Neural cell (in vitro differentiated cells): ENCODE measurements at regions not wholly inside any gene's neighbourhood (a gene's known extent, or its start where the extent isn't known, plus 50 kb on each side); places are given as distances from the start of the nearest gene placed in this dataset.

ENCODE experiments used
- H2AFZ ChIP-seq: fragments of 200-600, 300-800 bp; sonication (generic), shearing (Covaris generic); 2 replicates; pipeline ENCODE4 v1.6.0; 2014; ENCODE audit warnings: low read depth, mild to moderate bottlenecking, antibody characterized with exemption, low read length, moderate library complexity
- H3F3A ChIP-seq: fragments of 200-600 bp; shearing (Covaris generic); 2 replicates; pipeline ENCODE4 v1.6.1; 2016; ENCODE audit warnings: mild to moderate bottlenecking, moderate library complexity, mixed read lengths, antibody characterized with exemption, low read length; ENCODE audit not compliant: insufficient read depth, poor library complexity, severe bottlenecking
- H3K27ac ChIP-seq: fragments of 200-600, 300-800 bp; sonication (generic), shearing (Covaris generic); 2 replicates; pipeline ENCODE4 v1.5.1; 2014; ENCODE audit warnings: mild to moderate bottlenecking, low read length, moderate library complexity
- H3K27me3 ChIP-seq: fragments of 300-800, 200-600 bp; sonication (generic), shearing (Covaris generic); 2 replicates; pipeline ENCODE4 v1.6.0; 2014; ENCODE audit warnings: mild to moderate bottlenecking, low read depth, low read length, moderate library complexity; ENCODE audit not compliant: insufficient read depth
- H3K36me3 ChIP-seq: fragments of 300-800, 200-600 bp; sonication (generic), shearing (Covaris generic); 2 replicates; pipeline ENCODE4 v1.5.1; 2014; ENCODE audit warnings: mild to moderate bottlenecking, antibody characterized with exemption, low read length, moderate library complexity; ENCODE audit not compliant: insufficient read depth
- H3K4me2 ChIP-seq: fragments of 300-800, 200-600 bp; sonication (generic), shearing (Covaris generic); 2 replicates; pipeline ENCODE4 v1.6.0; 2014; ENCODE audit warnings: mild to moderate bottlenecking, low read length
- H3K4me3 ChIP-seq: fragments of 300-800, 200-600 bp; sonication (generic), shearing (Covaris generic); 2 replicates; pipeline ENCODE4 v1.5.1; 2014; ENCODE audit warnings: mild to moderate bottlenecking, low read length, moderate library complexity
- H3K79me2 ChIP-seq: fragments of 200-600 bp; shearing (Covaris generic); replicated peaks from 2 replicates; pipeline ENCODE4 v1.6.0; 2014; ENCODE audit warnings: mild to moderate bottlenecking, low read length, moderate library complexity; ENCODE audit not compliant: insufficient read depth
- H3K9ac ChIP-seq: fragments of 300-800, 200-600 bp; sonication (generic), shearing (Covaris generic); 2 replicates; pipeline ENCODE4 v1.6.1; 2016; ENCODE audit warnings: mild to moderate bottlenecking, low read length, mixed read lengths
- H3K9me2 ChIP-seq: fragments of 200-600 bp; shearing (Covaris generic); 2 replicates; pipeline ENCODE4 v1.6.1; 2016; ENCODE audit warnings: mild to moderate bottlenecking, low read length, mixed read lengths; ENCODE audit not compliant: insufficient read depth
- H3K9me3 ChIP-seq: fragments of 200-600, 300-800 bp; sonication (generic), shearing (Covaris generic); 2 replicates; pipeline ENCODE4 v1.6.1; 2016; ENCODE audit warnings: mild to moderate bottlenecking, mixed run types, low read length, moderate library complexity, mixed read lengths
- H4K20me1 ChIP-seq: fragments of 200-600 bp; shearing (Covaris generic); 2 replicates; pipeline ENCODE4 v1.6.1; 2016; ENCODE audit warnings: mild to moderate bottlenecking, mixed run types; ENCODE audit not compliant: insufficient read depth
- CTCF ChIP-seq: fragments of 450-650 bp; IDR thresholded peaks from 2 replicates; pipeline ENCODE4 v1.5.1; 2014; ENCODE audit warnings: antibody characterized with exemption, mild to moderate bottlenecking, moderate library complexity; ENCODE audit not compliant: poor library complexity, severe bottlenecking
- EP300 ChIP-seq: fragments of 450-650 bp; conservative IDR thresholded peaks from 2 replicates; pipeline ENCODE4 v1.6.1; 2014; ENCODE audit warnings: antibody characterized with exemption, mild to moderate bottlenecking, moderate library complexity; ENCODE audit not compliant: poor library complexity, severe bottlenecking
- EZH2 ChIP-seq: fragments of 200-600, 300-800 bp; shearing (Covaris generic), sonication (generic); IDR thresholded peaks from 2 replicates; pipeline ENCODE4 v1.6.1; 2014; ENCODE audit warnings: antibody characterized with exemption, low read length, borderline replicate concordance, mild to moderate bottlenecking; ENCODE audit not compliant: insufficient read depth, poor library complexity, severe bottlenecking
- MXI1 ChIP-seq: fragments of 450-650 bp; conservative IDR thresholded peaks from 2 replicates; pipeline ENCODE4 v1.6.1; 2014; ENCODE audit warnings: antibody characterized with exemption, mild to moderate bottlenecking; ENCODE audit not compliant: poor library complexity, severe bottlenecking
- POLR2AphosphoS5 ChIP-seq: IDR thresholded peaks from 2 replicates; pipeline ENCODE4 v1.6.1; 2012
- RAD21 ChIP-seq: fragments of 450-650 bp; conservative IDR thresholded peaks from 2 replicates; pipeline ENCODE4 v1.6.1; 2014; ENCODE audit warnings: antibody characterized with exemption, mild to moderate bottlenecking, moderate library complexity
- REST ChIP-seq: IDR thresholded peaks from 2 replicates; pipeline ENCODE4 v1.6.1; 2012; ENCODE audit warnings: borderline replicate concordance
- SMC3 ChIP-seq: fragments of 450-650 bp; conservative IDR thresholded peaks from 2 replicates; pipeline ENCODE4 v1.6.1; 2014; ENCODE audit warnings: antibody characterized with exemption, mild to moderate bottlenecking, moderate library complexity; ENCODE audit not compliant: poor library complexity
- TAF1 ChIP-seq: IDR thresholded peaks from 2 replicates; pipeline ENCODE4 v1.6.1; 2012; ENCODE audit warnings: low read depth

- H2AFZ ChIP-seq: no peak overlapping the region
- no peak overlapping the region for H3K4me3 ChIP-seq
- no peak for TF ChIP-seq CTCF
- TF ChIP-seq POLR2AphosphoS5: no peak
- no peak for TF ChIP-seq SMC3
- TF ChIP-seq RAD21: no peak
- TF ChIP-seq EZH2: no peak
- no peak for TF ChIP-seq EP300
- TF ChIP-seq TAF1: no peak
- no peak for TF ChIP-seq REST
- no peak for TF ChIP-seq MXI1
- H3K4me2 ChIP-seq: no peak overlapping the region
- H3K27me3 ChIP-seq: no peaks in the 10 kb centered on the region
- H3F3A ChIP-seq: no peaks in the 10 kb centered on the region
- no peak overlapping the region for H3K9ac ChIP-seq
- H3K36me3 ChIP-seq: no peaks in the 10 kb centered on the region
- H3K79me2 ChIP-seq: no peaks in the 10 kb centered on the region
- no peak overlapping the region for H3K27ac ChIP-seq
- no peaks in the 10 kb centered on the region for H3K9me2 ChIP-seq
- no peaks in the 10 kb centered on the region for H4K20me1 ChIP-seq
- no peaks in the 10 kb centered on the region for H3K9me3 ChIP-seq
Observed at GRCh38 chr2:156155319-156155718, 177.2 kb downstream of the NR4A2 start.

GRCh38 chr2:156151351-156151750, 181.2 kb downstream of the NR4A2 start:
- Histone ChIP-seq H3K9me3 (no peaks in the 10 kb centered on the region), H3K4me3 (no peak overlapping the region), H3K4me2 (no peak overlapping the region), H2AFZ (no peak overlapping the region), H3K79me2 (no peaks in the 10 kb centered on the region), H3K27ac (no peak overlapping the region), H3K9me2 (no peaks in the 10 kb centered on the region), H3K36me3 (no peaks in the 10 kb centered on the region), H3K27me3 (no peaks in the 10 kb centered on the region), H3F3A (no peaks in the 10 kb centered on the region), H4K20me1 (no peaks in the 10 kb centered on the region), H3K9ac (no peak overlapping the region)
- TF ChIP-seq RAD21 (no peak), POLR2AphosphoS5 (no peak), SMC3 (no peak), REST (no peak), TAF1 (no peak), EZH2 (no peak), EP300 (no peak), CTCF (no peak), MXI1 (no peak)
